GM04503 (cell line): ENCODE measurements at regions not wholly inside any gene's neighbourhood (a gene's known extent, or its start where the extent isn't known, plus 50 kb on each side); places are given as distances from the start of the nearest gene placed in this dataset.
A peak's percentile ranks its signal among the peaks of the same experiment; 100 is the strongest.
"Not testable (repeated sequence)": the region's sequence is repeated elsewhere in the genome, so short reads cannot be mapped to it uniquely, and the experiment has no call there.

ENCODE experiments used
- DNase-seq: peaks from one replicate; pipeline ENCODE4 v3.0.0-alpha.2; 2012; ENCODE audit warnings: low read depth

DNA sequence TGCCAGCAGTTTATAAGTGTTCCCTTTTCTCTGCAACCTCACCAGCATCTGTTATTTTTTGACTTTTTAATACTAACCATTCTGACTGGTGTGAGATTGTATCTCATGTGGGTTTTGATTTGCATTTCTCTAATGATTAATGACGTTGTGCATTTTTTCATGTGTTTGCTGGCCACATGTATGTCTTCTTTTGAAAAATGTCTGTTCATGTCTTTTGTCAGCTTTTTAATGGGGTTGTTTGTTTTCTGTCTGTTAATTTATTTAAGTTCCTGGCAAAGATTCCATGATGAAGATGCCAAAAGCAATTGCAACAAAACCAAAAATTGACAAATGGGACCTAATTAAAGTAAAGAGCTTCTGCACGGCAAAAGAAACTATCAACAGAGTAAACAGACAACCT lies 137.2 kb upstream of the JCAD start:
- not testable (repeated sequence) for DNase-seq

DNA sequence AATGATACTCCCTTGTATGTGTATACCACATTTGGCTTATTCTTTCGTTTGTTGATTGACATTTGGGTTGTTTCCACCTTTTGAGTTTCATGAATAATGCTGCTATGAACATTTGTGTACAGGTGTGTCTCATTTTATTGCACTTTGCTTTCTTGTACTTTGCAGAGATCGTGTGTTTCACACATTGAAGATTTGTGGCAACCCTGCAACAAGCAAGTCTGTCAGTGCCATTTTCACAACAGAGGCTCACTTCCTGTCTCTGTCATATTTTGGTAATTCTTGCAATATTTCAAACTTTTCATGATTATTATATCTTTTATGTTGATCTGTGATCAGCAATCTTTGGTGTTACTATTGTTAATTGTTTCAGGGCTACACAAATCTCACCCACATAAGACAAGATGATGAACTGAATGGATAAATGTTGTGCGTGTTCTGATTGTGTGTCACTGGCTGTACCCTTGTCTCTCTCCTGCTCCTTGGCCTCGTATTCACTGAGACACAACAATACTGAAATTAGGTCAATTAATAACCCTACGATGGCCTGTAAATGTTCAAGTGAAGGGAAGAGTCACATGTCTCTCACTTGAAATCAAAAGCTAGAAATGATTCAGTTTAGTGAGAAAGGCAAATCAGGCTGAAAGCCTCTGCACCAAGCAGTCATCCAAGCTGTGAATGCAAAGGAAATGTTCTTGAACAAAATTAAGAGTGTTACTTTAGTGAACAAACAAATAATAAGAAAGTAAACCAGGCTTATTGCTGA lies 133.6 kb upstream of the JCAD start:
- no peak for DNase-seq

- DNase-seq = no peak
Measured at GRCh38 chr10:30190577-30191552, 131.5 kb upstream of the JCAD start.

- no peak for DNase-seq
Measured at GRCh38 chr10:30189238-30189580, 129.8 kb upstream of the JCAD start.

DNA sequence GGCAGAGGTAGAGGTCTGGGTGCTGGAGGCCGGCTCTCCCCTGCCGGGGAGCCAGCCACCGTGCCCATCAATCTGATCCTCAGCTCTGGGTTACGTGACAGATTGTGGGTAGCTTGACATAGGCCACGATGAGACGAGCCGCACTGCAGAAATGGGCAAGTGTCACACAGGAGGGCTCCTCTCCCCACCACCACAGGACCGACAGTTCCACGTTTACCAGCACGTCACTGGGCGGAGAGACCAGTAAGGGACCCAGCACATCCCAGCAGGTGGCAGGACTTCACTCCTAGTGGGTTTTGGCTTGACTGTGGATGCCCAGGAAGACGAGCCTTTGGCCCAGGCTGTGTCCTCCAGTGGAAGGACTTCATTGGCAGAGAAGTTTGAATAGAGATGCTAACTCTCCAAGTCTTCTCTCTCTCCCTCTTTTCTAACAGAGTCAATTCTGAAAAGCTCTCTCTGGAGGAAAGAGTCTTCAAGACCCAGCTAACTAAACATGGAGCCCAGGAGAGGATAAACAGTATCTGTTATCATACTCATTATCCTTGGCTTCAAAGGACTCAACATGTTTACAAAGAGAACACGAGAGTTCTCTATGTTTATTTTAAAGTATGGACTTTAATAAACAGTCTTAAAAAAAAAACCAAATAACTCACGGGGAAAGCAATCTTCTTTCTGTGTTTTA lies 129.3 kb upstream of the JCAD start:
- no peak for DNase-seq

DNA sequence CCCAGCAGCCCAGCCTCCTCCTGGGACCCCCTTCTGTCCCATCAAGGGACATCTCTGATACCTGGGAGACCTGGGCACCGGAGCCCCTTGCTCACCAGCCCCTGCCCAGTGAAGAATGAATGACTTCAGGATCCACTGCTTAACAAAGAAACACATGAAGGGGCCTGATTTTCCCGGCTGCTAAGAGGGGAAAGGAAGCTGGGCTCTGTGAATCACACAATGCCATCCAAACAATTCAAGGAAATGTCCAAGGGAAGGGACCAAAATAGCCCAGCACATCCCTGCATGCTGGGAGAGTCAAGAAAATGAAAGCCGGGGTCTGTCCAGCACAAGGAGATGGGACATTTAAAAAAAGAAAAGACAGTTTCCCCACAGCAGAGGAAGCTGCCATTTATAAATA lies 128.7 kb upstream of the JCAD start:
- no peak for DNase-seq

DNA sequence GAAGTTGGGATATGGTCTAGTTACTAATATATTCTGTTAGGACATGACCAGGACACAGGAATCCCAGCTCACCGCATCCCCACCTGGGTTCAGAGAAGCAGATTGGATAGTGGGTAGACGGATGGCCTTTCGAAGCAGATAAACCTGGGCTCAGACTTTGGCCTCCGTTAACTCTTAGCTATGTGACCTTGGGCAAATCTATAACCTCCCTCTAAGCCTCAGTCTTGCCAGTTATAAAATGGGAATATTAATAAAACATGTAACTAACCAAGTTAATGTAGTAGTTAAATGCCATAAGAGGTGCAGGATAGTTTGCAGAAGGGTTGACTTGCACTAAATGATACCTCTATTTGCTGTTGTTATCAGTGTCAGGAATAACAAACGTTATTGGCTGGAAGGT lies 127.6 kb upstream of the JCAD start:
- no peak for DNase-seq

DNA sequence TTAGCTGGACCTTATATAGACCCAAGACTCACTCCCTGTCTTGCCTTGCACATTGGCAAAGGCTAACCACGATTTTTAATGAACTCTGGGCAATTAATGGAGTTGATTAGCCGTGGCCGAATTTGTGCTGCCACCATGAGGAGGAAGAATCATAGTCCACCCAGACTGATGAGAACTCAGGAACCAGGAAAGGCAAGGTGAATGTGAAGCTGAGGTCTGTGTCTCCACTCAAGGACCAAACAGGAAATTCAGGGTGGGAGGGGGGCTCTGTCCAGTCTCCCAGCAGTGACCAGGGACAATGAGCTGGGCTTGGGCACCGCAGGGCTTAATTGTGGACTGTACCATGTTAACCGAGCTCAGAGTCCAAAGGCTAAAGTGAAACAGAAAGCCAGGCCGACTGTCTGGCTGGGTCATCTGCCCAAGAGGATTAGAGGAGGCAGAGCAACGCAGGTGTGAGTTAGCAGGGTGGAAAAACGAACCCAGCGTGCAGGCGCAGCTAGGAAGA lies 127.0 kb upstream of the JCAD start:
- no peak for DNase-seq

GRCh38 chr10:30185916-30186315 lies 126.5 kb upstream of the JCAD start:
- peak; percentile 83 for DNase-seq

GRCh38 chr10:30185341-30185740 lies 126.0 kb upstream of the JCAD start:
- DNase-seq = no peak

GRCh38 chr10:30184397-30185033 lies 125.1 kb upstream of the JCAD start:
- DNase-seq = peak; percentile 49

DNA sequence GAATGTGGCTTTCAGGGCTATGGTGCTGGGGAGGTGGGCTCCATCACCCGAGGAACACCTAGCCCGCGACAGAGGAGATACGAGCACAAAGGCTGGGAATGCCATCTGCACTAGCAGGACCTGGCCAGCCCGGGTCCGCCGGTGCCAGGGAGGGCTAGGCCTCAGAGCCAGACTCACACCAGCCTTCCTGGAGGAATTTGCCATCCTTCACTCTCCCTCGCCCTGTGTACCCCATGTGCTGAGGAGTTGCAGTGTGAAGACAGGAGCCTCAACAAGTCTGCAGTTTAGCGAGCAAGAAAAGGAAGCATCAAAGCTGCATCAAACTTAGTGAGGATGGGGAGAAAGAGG lies 123.6 kb upstream of the JCAD start:
- no peak for DNase-seq

DNA sequence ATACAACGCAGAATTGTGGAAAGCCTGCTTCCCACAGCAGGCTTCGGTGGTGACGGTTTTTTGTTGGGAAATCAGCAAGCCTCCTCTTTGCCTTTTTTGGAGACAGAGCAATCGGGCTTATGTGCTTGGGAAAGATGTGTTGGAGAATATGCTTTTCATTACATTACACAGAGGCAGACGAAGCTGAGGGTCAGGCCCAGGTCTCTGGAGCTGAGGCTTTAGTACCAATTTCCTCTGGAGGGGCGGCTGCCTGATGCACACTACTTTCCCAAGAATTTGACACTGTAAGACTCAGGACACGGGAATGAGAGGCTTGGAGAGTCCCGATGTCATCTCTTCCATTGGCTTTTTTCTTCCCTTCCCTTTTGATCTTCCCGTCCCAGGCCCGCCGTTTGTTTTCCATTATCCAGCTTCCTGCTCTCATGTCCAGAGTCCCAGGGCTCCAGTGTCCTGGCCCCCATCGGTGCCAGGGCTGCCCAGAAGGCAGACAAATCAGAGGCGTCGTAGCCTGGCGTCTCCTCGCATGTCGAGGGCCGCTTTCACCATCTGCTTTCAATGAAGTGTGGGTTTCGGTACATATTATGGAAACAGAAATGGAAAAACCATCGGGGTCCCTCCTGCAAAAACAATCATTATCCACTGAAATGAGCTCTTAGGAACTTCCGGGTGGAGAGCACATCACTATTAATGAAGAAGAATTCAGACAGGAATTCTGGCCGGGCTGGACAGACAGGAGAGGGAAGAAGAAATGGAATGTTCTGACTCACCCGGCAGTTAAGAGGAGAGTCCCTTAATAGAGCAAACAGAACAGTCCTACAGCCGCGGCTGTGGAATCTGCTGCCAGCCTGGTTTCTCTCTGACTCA lies 123.0 kb upstream of the JCAD start:
- DNase-seq = peak; percentile 98

DNA sequence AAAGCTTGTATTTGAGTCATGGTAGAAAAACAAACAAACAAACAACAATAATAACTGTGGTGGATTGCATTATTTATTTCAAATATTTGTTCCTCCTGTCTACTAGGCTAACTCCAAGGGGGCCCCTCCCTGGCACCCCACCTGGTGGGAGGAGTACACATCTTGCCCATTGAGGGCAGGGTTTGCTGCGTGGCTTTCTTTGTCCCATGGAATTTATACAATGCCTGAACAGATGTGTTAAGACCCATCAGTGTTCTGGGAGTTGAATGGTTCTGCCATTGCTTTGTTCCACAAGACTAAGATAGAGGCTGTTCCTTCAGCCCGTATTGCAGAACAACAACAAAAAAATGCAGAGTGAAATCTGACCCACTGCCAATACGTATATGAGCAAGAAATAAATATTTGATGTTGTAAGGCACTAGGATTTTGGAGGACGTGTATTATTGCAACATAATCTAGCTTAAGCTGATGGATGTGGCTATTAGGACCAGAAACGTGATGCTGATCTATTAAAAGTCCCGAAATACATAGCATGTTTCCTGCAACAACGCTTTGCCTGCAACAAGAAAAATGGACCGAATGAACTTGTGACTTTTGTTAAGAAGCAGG lies 119.1 kb upstream of the JCAD start:
- peak; percentile 73 for DNase-seq

DNA sequence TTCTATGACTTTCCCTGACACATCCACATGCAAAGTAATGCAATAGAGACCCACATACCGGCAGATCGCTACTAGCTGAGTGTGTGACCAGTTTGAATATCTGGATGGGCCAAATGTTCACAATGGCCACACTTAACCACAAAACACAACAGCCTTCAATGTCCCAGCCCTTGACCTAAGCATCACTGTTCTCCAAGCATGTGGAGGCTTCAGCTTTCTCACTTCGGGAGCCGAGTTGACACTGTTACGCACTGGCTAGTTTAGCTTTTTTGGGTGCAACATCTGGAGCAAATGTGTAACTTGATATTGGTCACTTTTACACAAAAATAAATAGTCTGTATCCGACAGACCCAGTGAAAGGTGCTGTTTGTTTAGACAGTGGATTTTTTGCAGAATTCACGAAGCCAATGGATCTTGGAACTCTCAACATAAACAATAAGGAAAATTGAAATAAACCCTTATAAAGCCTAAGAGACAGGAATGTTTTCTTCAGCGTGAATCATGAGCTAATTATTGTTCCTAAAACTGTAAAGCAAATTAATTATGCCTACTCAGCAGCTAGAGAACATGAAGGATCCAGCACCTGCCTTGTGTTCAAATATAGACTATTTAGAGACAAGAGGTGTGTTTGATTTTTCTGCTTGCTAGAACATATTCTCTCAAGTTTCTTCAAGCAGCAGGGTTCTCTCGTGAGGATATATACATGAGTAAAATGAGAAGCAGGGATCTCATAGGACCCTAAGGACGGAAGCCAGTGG lies 117.6 kb upstream of the JCAD start:
- no peak for DNase-seq

DNA sequence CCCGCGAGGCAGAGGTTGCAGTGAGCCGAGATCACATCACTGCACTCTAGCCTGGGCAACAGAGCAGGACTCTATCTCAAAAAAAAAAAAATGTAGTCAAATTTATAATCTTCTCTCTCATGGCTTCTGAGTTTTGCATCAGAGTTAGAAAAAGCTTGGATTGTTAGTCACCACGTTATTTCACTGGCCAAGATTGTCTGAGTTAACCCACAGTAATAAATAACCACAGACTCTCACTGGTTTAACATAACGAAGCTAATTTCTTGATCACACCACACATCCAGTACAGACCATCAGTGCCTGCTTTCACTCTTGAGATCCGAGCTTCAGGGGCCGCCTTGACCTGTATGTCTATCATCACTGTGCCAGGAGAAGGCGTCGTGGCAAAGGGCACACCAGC lies 116.8 kb upstream of the JCAD start:
- DNase-seq = peak; percentile 75

- peak; percentile 24 for DNase-seq
Measured at GRCh38 chr10:30172673-30173072, 113.3 kb upstream of the JCAD start.

GRCh38 chr10:30172091-30172490 lies 112.7 kb upstream of the JCAD start:
- no peak for DNase-seq

- no peak for DNase-seq
Measured at GRCh38 chr10:30171601-30172000, 112.2 kb upstream of the JCAD start.

GRCh38 chr10:30170814-30171213 lies 111.4 kb upstream of the JCAD start:
- DNase-seq = peak; percentile 36
